ENCODE measurements at regions not wholly inside any gene's neighbourhood (a gene's known extent, or its start where the extent isn't known, plus 50 kb on each side); places are given as distances from the start of the nearest gene placed in this dataset.

GRCh38 chr3:147222291-147222690 is 184.1 kb downstream of the ZIC4 start:
- TF ChIP-seq CTCF (IDR thresholded peaks at IDR 0.05 in 2 of 3, conservative IDR thresholded peaks at IDR 0.05 in 1 of 3; ENCODE audit: control insufficient read depth in 2 of 3, extremely low read depth in 1 of 3, insufficient read depth in 1 of 3, low read depth in 3 of 3, low read length in 3 of 3), result no peak
- TF ChIP-seq CHD2 (IDR thresholded peaks at IDR 0.05; ENCODE audit: borderline replicate concordance, low read depth, low read length), result no peak
- no peak for TF ChIP-seq SIN3A (IDR thresholded peaks at IDR 0.05; ENCODE audit: low read depth, low read length)
